HG03064 (cell line): ENCODE measurements at regions not wholly inside any gene's neighbourhood (a gene's known extent, or its start where the extent isn't known, plus 50 kb on each side); places are given as distances from the start of the nearest gene placed in this dataset.

Source experiments
- ATAC-seq: cut with Tn5 transposase; IDR thresholded peaks from one replicate; pipeline ENCODE4 v1.9.1; 2021; ENCODE audit warnings: low read depth; ENCODE audit not compliant: unreplicated experiment

DNA sequence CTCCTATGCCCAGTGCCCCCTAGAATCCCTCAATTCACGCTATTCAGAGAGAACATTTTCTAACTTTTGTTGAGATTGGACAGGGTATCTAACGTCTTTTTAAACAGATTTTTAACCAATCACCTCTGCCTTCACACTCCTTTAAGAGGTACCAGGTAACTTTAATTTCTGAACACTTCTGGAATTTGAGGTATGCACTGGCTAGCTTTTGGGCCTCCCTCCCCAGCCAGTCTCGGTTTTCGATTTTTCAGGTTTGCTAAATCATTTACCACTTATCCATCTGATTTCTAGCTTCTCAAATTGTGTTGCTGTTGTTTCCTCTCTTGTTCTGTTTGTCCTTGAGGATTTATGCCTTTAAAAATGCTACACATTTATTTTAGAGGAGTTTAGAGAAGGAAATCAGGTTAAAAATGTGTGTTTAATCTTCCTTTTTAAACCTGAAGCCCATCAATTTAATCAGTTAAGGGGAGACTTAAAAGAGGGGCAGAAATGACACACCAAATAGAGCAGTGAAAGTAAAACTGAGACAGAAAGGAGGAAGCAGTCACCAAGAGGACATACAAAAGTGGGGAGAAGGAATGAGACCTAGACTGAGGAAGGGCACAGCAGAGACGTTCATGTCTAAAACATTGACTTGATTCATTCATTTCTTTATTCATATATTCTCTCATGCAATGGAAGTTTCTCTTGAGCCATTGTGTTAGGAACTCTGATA lies 139.6 kb upstream of the HTR2A start:
- peak; percentile 98 for ATAC-seq

DNA sequence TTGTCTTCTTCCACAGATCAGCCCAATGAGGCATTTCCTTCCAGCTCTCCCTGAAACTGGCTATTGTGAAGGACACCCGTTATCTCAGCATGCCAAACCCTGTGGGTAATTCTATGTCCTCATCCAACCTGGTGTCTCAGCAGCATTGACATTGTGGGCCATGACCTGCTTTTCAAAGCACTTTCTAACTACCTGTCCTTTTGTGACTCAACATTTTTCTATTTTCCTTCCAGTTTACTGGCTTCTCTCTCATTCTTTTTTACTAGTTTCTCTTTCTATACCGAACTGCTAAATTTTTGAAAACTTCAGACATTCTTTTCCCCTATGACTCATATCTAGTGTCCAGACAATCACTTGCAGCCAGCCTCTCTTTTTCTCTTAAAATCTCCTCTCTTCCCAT lies 136.4 kb upstream of the HTR2A start:
- ATAC-seq, result no peak

DNA sequence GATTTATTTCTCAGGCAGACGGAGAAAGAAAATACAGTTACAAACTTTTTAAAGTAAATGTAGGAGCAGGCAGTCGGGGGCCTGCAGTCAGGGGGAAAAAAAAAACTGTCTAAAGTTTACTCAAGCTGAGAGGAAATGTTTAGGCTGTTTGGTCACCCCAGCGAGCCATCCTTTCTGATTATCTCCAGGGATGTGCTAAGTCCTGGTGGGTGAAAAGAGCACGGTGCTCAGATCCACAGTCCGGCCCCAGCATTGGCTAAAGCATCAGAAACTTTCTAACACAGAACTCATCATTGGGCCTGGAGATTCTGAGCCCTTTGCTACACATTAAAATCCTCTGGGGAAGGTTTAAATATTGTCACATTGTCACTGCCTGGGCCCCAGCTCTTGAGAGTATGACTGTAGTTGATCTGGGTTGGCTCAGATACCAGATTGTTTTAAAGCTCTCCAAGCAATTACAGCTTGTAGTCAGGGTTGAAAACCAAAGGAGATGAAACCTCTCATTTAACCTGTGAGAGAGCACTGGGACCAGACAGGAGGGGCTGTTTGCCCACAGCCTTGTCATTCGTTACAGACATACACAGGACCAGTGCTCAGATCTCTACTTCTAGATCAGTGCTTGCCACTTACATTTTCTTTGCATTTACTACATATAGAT lies 131.1 kb upstream of the HTR2A start:
- no peak for ATAC-seq

DNA sequence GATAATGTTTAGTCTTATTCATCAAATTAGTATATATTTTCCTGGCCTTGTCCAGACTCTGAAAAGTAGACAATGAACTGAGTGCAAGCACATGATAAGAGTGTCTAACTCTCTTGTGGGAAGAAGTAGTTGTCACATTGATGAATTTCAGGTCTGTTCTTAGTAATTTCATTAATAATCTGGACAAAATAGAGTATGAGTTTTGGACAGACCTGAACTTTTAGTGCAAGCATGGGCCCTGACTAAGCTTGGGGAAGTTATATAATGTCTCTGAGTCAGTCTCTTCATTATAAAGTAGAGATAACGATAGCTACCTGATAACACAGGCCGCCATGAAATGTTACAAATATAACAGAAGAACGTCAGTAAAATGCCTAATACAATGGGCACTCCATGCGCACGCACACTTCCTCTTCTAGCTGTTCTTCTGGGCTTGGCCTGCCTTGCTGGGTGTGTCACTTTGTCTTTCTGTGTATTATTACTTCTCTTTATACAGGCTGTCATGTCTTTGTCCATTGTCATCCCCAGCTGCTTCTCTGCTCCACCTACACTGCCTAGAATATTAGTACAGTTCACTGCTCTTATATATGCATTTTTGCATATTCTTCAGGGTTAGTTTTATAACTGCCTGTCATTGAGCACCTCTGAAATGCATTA lies 129.1 kb upstream of the HTR2A start:
- no peak for ATAC-seq

DNA sequence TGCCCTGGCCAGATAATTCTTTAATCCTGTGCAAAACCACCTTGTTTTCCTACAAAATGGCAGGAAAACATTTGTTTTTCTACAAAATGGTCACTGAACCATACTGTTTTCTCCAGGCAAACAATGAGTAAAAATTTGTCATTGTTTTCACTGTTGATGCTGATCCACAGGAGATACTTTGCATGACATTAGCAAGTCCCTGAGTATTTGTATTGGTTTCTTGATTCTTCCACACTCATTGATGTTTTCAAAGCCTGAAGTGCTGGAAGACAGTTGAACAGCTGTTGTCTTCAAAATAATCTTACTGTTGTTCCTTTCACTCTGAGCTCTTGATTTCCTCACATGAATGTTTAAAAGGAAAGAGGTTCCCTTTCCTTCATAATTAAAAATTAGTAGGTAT lies 123.1 kb upstream of the HTR2A start:
- no peak for ATAC-seq

DNA sequence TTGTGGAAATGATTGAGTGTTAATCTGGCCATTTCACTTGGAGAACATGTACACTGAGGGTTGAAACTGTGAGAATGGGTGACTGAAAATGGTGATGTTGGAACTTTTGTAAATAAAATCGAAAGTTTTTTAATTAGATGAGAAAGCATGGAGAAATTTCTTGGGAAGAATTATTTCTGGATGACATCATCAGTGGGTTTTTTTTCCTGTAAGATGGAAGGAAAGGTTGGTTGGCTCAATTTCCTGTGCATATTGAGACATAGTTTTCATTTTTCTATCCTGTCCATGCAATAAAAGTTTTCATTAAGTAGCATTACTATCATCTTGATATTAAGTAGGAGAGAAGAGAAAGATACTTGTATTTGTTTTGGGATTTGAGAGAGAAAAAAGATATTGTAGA lies 120.6 kb upstream of the HTR2A start:
- no peak for ATAC-seq

DNA sequence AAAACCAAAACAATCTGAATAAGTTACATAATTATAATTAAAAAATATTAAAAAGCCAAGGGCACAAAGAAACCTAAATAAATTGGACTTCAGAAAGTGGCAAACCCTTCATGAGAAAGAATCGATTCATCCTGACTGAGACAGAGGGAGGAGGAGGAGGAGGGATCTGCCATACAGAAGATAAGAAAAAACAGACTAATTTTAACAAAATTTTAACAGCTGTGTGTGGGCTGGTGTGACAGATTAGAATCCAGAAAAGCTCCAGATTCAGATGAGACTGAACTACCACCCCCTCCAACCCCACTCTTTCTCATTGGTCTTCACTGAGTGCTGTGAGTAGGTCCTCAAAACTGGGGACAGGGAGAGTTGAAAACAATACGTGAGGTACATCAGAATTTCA lies 111.5 kb upstream of the HTR2A start:
- ATAC-seq, result no peak

DNA sequence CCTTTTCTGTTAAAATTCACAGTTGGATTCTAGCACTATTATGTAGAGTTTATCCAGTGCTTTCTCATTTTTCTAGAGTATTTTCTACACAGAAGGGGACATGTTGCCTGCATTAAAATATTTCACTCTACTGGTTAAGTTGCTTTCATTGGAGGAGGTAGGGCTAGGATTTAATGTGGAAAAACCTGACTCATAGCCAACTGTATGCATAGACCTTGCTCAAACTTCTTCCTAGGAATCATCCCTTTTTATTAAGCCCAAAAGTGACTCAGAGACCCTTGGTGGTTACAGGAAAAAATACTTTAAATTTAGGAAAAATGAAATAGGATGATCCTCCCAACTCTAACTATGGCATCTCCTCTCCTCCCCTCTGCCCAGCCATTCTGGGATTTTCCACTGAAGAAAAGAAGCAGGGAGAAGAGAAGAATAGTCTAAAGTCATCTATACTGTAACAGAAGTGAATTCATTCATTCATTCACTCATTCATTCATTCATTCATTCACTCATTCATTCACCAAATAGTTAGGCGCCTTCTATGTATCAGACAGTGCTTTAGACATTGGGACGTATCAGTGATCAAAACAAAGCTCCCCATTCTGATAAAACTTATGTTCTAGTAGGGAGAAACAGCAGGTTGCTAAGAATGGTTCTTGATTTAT lies 109.0 kb upstream of the HTR2A start:
- no peak for ATAC-seq

DNA sequence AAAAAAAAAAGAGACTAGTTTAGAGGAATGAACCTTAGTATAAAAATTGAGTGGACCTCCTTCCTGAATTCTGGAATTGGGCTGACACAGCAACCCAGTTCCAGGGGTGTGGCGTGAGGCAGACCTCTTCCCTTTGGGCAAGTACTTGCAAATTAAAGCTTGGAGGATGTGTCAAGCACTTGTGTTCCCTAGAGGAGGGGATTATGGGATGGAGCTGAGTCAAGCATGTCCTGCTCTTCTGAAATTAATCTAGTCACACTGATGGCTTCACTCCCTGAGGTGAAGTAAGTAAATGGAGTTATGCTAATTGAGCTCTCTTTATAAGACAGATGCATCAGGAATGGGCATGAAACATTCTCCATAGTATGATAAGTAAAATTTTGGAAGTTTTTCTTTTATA lies 107.7 kb upstream of the HTR2A start:
- ATAC-seq, result no peak

DNA sequence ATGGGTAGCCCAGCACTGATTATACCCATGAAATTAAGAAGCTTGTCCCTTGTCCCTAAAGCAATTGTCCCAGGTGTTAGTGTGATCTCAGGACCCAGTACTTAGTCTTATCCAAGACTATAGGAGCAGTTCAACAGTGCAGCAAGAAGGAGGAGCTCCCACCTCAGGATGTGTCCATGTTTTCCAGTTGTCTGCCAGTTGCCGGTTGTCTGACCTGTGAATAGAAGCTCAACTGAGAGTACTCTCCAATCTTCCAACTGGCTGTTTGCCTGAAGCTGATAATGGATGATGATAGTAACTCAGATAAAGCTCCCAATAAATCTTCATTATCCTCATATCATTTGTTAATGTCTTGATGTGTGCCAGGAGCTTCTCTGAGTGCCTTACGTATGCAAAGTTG lies 107.2 kb upstream of the HTR2A start:
- ATAC-seq, result no peak

DNA sequence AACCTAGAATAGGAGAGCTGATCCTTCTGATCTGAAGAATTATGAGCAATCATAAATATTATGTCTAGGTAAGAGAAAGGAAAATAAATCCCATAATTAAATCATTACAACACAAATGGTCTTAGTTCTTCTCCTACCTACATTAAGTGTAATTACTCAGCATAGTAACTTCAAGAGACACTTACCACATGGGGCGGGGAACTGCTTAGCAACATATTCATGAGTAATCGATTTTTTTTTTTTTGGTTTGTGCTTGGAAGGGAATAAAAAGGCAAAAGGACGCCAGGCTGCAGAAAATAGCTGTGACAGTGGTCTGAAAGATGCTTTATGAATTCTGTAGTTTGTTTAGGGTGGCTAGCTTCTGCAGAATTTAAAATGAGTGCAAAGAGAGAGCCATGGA lies 103.3 kb upstream of the HTR2A start:
- no peak for ATAC-seq

DNA sequence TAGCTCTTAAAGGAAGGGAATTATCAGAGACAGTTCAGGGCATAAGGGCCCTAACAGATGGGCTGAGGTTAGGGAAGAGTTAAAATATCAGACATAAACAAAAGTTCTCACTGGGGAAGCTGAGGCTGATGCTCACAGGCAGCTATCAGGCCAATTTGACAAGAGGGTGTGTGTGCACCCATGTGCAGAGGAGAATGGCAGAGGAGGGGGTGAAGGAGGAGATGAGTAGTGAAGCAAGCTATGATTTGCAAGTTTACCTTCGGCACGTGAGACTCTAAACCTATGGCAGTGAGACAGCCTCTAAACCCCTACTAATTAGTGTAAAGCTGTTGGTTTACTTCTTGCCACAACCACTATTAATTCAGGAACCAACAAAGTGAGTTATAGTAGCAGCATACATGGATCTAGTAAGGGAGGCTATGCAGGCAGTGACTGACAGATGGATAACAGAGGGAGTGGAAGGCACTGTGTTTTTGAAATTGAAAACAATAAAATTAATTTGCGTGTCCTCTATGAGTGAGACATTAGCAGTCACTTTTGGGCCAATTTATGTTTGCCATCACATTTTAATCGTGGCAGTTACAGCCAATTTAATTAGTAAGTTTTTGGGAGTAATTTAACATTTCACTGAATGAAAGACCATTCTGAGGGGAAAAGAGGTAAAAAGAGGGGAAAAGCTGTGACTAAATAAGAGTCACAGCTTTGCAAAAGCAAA lies 99.6 kb upstream of the HTR2A start:
- ATAC-seq, result peak; percentile 33

DNA sequence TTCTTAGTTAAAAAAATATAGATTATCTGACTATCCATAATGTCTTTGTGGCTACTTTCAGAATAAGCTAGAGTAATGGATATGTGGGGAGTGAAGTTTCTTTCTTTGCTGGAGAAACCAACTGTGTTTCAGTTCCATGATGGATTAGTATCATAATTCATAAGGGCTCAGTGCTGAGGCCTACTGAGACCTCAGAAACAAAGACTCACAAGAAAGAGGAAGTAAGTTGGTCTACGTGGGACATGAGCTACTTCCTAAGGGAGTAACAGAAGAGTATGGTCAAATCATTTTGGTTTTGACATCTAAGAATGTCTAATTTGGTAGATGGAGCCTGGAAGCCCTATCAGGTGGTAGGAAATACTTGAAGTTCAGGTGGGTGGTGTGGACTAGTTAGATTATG lies 99.0 kb upstream of the HTR2A start:
- peak; percentile 83 for ATAC-seq

DNA sequence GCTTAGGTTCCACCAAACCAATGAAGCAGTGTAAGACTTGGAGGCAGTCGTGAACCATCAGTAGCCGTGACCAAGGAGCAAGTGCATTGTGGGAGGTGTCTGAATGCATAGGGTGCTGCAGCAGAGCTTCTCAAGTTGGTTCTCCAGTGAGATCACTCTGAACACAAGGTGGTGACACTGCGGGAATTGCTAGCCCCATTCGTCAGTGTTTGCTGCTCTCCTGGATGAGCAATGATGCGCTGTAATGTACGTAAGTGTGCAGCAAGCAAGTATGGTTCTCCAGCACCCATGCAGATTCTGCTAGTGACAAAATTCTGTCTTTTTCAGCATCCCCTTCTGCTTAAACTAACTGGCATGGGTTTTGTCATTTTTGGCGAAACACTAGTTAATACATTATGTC lies 97.6 kb upstream of the HTR2A start:
- ATAC-seq, result no peak

DNA sequence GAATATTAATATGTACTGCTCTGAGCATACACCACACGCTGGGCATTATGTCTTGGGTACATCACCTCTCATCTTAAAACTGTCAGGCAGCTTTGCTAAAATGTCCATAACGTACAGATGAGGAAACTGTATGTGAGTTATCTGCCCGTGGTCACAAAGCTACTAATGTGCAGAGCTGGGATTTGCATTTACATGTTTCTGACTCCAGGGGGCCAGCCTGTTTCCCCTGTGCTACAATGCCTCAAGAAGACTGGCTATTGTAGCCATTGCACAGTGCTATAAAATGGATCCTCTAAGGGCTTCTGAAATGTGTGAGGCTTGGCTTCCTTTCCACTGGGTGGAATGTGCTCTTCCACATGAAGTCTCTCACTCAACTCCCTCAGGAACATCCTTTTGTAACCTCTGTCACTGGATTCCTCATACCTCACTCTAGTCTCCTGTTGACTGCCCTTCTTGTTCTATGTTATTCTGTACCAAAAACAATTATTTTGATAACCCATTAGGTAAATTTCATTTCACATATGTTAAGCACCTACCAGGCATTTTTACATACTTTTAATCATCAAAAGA lies 95.6 kb upstream of the HTR2A start:
- ATAC-seq, result no peak

DNA sequence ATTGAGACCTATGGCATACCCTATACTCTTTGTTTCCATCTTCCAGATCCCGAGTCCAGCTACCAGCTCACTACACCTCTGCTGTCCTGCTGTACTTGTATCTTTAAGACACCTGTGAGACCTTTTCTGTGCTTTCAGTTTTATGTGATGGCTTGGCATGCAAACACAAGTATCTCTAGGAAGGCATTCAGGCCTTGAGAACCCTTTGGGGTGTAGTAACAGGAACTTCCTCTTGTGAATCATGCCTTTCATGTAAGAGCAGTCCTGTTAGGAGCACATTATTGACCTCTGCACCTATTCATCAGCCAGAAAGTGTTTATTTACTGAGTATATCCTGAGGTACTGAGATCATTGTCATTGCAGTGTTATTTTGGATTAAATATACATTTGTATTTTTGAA lies 87.0 kb upstream of the HTR2A start:
- peak; percentile 66 for ATAC-seq

DNA sequence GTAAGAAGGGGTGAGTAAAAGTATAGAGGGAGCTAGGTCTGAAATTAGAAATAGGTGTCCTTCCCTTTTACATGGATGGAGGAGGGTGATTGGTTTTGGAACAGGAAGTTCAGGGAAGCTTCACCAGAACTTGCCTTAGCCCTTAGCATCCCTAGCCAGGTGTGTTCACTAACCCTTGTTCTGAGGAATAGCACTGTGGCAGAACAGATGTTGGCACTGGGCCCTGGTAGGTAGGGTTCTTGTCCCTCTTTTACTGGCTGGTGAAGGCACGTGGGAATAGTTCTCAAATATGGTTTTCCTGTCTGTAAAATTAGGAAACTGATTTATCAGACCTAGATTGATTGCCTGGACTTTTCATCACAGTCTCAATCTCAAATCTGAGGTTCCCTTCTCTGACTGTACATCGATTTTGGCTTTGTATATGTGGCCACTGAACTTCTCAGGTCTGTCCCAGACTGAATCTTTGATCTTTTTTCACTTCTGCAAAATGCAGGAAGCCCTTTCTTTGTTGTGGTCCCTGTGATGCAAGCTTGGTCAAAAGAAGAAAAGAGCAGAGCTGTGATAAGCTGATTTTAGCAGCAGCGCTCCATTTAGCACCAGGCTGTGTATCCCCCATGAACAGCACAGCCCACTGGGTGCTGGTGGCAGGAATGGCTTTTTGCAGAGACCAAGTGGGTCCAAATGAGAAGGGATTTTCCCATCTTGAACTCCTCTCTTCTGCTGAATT lies 86.2 kb upstream of the HTR2A start:
- peak; percentile 93 for ATAC-seq

DNA sequence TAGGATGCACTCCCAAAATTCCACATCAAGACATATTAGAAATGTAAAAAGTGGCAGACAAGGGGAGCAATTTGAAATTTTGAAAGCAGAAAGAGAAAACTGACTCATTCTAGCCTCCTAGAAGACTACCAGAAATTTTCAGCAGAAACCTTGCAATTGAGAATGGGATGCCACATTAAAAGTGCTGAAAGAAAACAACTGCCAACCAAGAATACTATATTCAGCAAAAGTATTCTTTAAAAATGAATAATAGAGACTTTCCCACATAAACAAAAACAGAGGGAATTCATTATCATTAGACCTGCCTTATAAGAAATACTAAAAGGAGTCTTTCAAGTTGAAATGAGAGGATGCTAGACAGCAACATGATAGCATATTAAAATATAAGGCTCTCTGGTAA lies 78.3 kb upstream of the HTR2A start:
- ATAC-seq, result no peak

DNA sequence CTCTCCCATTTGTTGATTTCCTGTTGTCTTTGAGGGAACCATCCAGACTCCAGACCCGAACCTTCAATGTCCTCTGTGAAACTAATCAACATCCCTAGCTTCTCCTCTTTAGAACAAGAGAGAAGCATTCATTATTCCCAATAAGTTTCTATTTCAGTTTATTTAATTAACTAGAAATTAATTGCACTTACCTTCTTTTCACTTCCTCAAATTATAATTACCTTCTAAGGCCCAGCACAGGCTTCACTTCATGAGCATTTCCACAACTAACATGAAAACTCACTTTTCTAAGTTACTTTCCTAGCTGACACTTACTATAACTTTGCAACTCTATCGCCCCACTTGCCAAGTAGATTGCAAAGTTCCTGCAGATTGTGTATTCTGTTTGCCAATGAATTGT lies 71.6 kb upstream of the HTR2A start:
- no peak for ATAC-seq
